Amniotic stem cell (primary cell): ENCODE measurements at regions not wholly inside any gene's neighbourhood (a gene's known extent, or its start where the extent isn't known, plus 50 kb on each side); places are given as distances from the start of the nearest gene placed in this dataset.
A peak's percentile ranks its signal among the peaks of the same experiment; 100 is the strongest.

Experiments
- DNase-seq: peaks from one replicate; lab custom pipeline; 2025; lab: John Stamatoyannopoulos, UW

DNA sequence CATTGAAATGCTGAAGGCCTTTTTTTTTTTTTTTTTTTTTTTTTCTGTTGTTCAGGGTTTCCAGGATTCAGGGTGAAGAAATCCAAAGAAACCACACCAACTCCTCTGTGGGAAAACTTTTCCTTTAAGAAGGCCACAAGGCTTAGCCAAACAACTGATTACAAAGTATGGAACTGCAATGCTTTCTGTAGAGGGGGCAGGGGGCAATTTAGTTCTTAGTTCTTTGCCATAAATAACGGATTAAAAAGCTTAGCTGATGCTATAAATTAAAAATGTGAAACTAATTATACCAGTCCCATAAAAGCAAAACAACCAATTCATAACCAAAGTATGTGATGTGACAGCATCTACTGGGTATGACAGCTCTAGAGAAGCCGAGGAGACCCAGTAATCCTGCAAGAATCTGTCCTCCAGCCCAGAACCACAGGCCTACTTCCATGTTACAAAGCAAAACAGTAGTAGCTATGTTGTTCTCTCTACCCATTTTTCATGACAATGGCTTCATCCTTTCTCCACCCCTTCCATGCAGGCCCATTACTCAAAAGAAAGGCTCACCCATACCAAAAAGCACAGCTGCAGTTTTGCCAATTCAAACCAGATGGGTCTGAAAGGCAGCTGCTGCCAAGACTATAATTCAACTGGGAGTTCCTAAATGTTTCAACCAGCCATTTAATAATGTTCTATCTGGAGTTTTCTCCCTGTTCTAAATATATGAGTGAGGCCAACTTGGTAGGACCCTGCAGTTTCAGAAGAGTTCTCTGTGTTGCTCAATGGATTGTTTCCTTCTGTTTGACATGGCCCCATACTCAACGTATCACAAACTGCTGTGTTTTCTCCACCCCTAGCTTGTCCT lies 167.1 kb upstream of the ZFHX3 start:
- DNase-seq = peak; percentile 75

DNA sequence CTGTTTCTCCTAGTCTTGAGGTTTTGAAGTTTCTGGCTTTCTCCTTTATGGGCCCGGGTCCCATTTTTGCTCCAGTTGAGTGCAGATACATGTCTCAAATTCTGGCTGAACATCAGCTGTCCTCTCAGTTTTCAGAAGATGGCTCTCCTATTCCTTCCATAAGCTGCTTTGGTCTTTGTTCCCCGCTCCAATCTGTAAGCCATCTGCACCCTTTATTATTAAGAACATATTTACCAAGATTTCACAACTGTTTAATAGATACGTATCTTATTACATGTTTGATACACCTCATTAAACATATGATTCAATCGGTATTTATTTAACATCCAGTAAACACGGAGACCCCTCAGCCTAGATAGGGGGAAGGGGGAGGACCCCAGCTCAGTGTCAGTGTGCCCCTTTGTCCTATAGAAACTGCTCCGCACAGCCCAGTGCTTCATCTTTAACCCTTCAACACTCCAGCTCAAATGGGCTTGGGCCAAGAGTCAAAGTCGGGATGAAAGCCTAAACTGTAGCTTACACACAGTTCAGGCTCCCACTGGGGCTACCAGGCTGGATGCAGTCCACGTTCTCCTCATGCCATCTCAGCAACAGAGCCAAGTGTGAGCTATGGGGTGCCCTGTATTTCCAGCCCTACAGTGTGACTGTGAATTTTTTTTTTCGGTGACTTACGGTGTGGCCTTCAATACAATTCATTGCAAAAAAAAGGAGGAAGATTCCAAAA lies 166.0 kb upstream of the ZFHX3 start:
- DNase-seq = no peak

DNA sequence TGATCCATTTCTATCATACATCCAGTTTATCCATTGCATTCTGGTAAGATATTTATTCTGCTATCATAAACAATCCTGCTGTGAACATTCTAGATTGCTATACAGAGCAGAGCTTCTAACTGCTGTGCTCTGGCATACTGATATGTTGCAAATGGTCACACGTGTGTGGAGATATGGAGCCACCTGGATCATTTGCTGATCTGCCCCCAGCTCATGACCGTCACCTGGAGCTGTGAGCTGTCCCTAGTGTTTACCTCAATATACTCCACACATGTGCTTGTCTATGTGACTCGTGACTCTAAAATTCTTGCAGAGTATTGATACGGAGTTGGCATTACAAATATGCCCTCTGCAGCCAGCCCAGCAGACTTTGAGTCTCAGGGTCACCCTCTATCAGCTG lies 164.5 kb upstream of the ZFHX3 start:
- DNase-seq = no peak

DNA sequence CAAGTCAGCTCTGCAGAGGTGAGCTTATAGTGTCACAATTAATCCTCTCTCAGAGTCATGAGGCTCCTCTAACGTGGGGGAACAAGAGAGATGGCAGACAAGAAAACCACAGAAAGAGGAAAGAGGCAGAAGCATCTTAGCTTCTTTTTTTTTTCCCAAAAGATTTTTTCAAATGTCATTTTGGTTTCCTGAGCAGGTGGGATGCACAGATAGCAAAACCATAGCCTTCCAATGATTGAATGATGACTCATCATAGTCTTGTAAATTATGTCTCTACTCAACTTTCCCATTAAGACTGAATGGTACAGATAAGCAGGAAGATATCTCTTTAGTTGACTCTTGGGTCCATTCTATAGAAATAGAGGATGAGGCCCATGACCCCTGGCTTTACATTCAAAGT lies 162.8 kb upstream of the ZFHX3 start:
- DNase-seq = no peak

DNA sequence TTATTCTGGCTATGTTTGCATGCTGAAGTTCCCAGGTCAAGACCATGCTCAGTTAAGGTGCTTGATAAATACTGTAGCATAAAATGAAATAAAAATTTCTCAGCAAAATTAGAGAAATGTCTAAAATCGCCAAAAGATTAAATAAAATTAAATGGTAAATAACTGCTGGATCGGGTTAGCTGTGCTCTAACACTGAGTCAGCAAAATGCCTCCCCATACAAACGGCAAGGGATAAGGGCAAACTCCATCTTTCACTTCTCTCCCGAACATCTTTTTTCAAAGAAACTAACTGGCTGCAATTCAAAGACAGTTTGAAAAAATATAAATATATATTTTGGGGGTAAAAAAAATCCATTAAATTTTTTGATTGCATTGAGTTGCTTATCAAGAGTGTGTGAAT lies 162.2 kb upstream of the ZFHX3 start:
- DNase-seq = no peak

DNA sequence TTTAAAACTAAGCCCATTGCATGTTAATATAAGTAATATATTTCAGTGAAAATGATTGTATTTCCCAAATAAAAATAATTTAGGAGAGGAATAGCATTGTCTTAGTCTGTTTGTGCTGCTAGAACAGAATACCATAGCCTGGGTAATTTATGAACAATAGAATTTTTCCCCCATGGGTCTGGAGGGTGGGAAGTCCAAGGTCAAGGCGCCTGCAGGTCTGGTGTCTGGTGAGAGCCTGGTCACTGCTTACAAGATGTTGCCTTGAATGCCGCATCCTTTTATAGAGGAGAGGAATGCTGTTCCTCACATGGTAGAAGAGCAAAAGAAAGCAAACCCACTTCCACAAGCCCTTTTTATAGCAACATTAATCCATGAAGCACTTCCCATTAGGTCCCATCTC lies 161.3 kb upstream of the ZFHX3 start:
- no peak for DNase-seq

DNA sequence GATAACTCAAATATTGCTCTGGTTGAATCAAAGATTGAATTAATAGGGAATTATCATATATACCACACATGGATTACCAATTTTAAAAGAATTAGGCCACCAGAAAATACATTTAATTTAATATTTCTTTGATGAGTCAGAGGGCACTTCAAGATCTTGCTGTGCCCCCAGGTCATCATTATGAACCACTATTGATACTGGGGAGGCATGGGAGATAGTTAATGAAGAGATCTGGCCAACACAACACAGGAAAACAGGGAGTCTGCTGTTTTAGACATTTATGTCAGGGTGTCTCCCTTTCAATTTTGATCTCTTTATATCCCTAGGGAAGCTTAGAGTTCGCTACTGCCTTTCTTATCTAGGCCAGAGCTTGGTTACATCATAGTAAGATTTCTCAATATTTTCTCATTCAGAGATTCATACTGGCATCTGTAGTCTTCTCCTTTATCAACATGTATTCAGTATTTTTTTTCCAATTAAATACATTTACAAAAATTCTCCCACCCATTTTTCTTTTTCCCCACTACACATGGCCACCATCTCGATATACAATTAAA lies 158.3 kb upstream of the ZFHX3 start:
- DNase-seq = no peak

DNA sequence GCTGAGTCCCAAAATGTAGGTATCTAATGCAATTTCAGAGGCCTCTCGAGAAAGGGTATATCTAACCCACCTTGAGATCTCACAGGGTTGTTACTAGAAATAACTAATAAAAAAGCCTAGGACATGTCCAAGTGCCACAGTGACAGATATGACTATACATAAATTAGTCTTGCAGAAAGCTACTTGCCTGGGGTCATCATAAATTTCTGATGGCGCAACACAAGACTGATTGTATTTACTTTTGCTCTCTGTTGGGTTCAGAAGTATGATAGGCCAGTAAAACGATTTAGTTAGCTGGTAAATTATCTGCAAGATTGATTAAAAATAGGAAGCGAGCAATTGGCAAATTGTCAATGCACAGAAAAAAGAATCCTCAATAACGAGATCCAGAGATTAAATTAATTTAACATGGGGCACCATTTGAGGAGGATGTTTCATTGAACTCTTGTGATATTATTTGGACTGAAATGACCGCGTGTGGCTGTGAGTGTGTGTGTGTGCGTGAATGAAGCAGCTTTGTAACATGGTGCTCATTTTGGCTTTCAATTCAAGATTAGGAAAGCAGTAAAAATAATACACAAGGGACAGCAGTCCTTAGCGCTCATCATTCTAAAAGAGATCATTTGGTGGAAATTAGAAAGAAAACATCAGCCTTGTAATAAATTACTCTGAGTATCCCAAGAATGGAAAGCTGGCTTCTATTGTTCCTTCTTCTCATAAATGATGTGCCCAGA lies 157.4 kb upstream of the ZFHX3 start:
- no peak for DNase-seq

DNA sequence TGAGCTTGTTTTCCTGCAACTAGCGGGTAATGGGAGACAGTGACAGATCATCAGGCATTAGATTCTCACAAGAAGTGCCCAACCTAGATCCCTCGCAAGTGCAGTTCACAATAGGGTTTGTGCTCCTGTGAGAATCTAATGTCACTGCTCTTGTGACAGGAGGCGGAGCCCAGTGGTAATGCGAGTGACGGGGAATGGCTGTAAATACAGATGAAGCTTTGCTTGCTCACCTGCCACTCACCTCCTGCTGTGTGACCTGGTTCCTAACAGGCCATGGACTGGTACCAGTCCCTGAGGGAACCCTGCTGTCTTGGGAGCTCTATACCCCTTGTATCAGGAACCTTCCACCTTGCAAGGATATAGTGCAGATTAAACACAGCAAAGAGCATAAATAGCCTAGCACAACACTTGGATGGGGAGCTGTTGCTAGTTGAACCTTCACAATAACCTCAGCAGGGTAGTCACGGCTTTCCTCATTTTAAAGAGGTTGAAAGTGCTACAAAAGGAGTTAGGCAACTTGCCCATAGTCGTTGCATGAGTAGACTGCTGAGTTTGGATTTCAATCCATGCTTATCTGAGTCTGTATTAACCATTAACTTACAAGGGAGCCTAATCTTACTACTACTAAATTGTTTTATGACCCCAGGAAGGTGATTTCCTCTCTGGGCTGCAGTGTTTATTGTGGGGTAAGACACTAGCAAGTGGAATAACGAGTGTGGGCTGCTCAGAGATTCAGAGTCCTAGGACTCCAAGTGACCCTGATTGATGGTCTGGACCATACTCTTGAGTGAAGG lies 156.6 kb upstream of the ZFHX3 start:
- no peak for DNase-seq

DNA sequence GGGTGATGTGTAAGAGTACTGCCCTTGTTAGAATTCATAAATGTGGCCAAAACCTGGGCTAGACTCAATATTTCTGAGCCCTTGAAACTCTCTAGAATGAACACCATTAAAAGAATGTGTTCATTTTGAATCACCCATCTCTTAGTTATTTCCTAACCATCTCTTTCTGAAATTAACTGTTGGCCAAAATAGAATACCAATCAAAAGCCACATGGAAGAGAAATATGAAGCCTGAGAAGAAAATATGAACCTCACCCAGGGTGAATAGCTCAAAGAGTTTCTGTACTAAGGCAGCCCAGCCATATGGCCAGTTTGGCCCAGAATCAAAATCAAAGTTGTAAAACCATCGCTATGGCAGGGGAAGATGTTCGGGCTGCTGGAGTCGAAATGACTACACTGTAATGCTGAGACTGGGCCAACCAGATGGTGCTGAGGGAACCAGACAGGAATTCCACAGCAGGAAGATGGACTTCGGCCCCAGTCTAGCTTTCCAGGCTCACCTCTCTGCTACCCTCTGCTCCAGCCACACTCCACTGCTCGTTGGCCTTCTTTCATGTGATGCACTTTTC lies 154.3 kb upstream of the ZFHX3 start:
- peak; percentile 69 for DNase-seq

DNA sequence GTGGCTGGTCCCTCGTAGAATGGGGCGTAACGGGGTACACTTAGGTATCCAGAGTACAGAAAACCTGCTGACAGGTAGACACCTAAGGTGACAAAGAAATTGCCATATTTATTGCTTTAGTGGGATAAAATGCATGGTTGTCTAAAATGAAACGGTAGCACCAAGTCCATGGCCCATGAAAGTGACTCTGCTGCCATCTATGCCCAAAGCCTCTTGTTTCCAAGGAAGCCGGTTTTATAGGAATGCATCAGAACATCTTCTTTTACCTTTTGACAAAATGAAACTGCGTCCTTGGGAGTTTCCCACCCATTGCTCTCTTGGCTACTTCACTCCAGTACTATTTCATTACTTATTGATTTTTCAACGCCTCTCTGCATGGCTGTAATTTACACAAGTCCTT lies 151.3 kb upstream of the ZFHX3 start:
- no peak for DNase-seq

DNA sequence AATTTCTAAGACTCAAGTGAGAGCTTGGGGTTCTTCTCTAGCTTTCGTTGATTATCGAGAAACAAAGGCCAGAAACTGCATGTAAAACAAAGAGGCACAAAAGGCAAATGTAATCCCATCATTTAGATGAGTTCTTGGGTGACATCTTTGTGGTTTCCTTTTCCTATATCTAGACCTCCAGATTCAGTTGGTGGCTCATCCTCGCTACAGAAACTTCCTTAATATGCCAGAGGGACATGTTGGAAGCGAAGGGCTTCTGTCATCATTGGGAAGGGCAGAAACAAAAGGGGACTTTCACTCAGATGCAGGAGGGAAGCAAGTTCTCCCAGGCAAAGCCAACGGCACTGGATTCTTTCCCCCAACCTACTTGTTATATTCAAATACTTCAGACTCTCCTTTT lies 150.6 kb upstream of the ZFHX3 start:
- DNase-seq = no peak

DNA sequence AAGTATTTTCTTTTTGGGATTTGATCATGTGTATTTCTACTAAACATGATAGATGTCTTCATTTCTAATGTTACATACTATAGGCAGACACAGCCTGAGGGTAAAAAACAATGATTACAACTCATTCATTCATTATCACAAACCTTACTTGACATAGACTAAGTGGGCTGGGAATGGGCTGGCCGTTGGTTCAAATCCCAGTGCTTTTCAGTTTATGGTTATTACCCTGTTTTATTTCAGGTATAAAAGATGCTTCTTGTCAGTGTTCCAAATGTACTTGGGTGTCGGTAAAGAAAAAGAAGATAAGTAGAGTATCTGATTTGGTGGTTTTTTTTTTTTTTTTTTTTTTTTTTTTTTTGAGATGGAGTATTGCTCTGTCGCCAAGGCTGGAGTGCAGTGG lies 149.7 kb upstream of the ZFHX3 start:
- no peak for DNase-seq

DNA sequence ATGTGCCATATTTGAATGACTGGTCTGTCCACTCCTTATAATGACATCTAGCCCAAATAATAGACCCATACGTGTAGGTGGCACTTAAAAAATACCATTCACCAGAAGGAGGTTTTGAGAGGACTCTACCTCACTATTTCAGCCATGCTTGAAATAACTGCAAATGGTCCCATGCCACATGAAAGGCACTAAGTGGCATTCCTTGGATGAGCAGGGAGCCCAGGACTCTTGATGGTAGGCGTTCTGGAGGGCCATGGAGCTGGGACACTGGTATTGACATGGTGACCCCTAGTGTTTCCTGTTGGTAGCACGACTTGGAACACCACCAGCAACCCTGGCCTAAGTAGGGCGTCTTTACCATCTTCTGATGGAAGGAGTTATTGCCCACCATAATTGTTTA lies 148.7 kb upstream of the ZFHX3 start:
- no peak for DNase-seq

DNA sequence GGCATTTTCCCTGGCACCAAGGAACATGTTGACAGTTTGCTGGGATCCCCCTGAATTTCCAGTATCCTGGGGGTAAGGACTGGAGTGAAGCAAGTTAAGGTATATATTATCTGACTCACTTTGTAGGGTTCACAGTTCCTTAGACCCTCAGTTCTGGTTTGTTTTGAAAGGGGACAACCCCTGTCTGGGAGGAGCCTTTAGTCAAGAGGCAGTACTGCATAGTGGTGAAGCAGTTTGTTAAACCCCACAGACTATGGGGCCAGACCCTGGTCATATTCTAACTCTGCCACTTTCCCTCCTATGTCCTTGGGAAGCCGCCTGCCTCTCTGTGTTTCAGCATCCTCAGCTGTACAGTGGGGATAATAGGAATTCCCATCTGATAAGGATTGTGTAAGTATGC lies 145.5 kb upstream of the ZFHX3 start:
- DNase-seq = no peak

DNA sequence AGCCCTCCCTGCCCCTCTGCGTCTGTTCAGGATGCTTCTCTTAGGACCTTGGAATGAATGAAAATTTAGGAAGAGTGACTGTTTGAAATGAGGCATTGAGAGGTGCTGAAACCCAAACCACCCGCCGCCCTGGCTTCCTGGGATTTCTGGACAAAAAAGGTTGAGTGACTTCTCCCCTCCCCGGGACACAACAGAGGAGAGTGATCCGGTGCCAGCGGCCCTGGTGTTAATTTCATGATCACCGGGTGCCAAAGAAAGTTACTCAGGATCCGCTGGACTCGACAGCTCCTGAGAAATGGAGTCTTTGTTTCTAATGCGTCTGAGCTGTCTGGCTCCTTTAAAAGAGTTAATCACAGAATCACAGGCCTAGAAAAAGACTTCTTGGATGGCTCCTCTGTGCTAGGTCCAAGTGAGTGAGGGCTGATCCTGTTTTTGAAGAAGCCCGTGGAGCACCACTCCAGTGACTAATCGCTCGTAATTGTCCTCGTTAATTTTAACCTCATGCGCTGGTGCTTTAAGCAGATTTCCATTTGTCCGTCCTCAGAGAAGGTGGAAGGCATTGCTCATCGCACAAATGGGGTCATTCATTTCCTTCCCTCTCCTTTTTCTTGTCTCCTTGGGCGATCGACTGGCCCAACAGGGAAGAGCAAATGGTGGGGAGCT lies 144.4 kb upstream of the ZFHX3 start:
- DNase-seq = no peak

DNA sequence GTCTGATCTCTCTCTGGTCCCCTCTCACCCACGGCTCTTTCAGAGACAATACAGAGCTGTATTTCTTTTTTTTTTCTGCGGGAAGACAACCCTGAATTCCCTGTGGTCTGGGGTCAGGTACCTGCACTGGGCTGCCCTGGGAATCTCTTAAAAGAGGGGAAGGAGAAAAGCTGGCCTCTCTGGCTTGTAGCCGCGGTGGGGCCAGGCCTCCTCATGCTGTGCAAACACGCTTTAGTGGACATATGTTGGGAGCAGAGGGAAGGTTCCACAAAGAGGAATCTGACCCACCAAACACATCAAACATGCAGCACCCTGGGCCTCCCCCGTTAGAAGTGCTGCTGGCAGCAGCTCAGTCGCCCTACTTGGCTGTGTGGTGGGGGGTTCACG lies 143.7 kb upstream of the ZFHX3 start:
- DNase-seq = no peak

DNA sequence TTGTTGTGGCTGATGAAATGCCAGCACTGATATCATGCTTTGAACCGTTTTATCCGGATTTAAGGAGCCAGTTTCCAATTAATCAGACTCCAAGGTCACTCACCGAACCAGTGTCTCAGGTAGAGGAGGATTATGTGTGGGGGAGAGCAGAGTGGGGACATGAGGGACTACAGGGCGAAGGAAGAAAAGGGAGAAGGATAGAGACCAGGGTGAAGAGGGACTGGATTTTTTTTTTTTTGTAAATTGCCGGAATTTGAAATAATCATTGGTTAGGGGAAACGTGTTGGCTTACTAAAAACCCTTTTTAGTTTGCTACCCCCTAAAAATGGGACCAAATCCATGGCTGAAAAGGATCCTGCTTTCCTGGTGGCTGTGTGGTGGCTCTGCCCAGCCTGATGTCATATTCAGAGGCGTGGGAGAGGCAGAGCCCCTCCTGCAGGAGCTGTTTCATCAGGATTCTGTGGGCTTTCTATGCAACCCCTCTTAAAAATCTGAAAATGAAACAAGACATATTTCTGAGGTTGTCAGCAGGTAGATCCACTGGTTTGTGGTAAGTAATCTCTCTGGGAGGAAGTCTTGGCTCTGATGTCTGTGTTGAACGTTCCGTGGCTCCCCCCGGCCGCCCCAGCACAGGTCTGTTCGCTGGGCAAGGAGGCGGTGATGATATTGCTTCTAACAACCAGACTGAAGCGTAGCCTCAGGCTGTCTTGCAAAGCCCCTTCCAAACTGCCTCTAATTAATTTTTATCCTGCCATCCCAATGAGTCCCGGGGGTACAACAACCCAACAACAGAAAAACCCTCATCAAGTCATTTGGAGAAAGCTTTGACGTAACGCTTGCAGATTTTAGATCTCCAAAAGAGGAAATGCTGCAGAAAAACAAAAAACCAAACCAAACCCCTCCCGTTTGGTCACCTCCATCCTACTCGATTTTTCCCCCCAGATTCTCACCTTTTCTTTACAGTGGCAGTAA lies 143.0 kb upstream of the ZFHX3 start:
- DNase-seq = no peak

DNA sequence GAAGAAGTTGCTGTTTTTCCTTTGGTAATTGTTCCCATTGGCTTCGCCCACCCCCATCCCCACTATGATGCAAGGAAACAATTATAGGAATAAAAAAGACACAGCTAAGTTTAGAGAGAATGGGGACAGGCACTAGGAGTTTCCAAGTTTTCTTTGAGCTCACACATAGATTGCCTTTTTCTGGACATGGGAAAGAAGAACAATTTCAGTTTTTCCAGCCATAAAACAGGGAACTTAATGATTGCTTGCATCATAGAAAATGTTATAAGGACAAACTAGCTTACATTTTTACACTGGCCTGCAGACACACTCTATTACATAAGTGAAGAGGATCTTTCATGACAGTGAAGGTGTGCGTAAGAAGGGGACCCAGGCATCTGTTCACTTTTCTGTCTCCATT lies 142.3 kb upstream of the ZFHX3 start:
- no peak for DNase-seq

DNA sequence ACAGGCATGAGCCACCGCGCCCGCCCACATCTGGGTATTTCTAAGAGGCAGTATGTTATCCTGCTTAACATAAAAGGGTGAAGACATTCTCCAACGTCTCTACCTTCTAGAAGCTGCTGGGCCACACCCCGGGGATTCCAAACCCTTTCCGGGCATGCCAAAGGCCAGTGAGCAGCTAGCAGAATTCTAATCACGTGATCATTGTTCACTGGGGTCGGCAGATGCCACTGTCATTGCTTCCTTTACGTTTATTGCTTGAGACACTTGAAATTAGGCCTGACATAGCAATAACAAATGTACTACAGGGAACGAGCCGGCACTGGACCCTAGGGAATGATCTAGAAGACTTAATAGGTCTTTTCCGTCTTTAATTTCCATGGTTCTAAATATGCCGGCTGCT lies 141.2 kb upstream of the ZFHX3 start:
- no peak for DNase-seq
